GM18517 (cell line): ENCODE measurements at regions not wholly inside any gene's neighbourhood (a gene's known extent, or its start where the extent isn't known, plus 50 kb on each side); places are given as distances from the start of the nearest gene placed in this dataset.
A peak's percentile ranks its signal among the peaks of the same experiment; 100 is the strongest.

Experiments
- ATAC-seq: cut with Tn5 transposase; IDR thresholded peaks from one replicate; pipeline ENCODE4 v1.9.1; 2021; ENCODE audit warnings: mild to moderate bottlenecking, moderate library complexity; ENCODE audit not compliant: unreplicated experiment

DNA sequence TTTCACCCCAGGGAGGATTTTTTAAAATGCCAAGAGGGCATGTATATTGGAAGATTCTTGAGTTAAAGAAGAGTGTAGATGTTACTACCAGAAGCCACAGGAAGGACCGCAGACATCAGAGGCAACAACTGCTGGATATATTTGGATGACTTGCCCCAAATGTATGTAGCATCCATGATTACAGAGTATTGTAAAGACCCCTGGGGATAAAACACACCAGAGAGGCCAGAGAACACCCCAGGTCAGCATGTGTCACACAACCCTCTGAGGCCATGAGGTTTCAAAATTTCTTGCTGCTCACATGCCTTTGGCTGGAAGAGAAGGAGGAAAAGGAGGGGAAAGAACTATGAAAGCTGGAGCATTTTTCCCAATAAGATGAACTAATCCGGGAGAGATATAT is 108.0 kb upstream of the LSM8 start:
- no peak for ATAC-seq

DNA sequence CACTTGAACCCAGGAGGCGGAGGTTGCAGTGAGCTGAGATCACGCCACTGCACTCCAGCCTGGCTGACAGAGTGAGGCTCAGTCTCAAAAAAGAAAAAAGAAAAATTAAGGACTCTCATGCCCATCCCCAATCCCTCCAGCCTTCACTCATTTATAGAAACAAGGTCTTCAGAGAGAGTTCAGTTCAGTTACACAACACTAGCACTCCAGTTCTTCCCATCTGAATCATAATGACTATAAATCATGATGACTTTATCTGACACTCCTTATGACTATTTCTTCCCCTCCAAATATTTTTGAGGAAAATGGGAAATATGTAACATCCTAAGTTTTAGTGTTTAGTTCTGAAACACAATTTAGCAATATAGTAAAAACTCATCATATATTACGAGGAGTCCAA is 107.4 kb upstream of the LSM8 start:
- ATAC-seq = no peak

DNA sequence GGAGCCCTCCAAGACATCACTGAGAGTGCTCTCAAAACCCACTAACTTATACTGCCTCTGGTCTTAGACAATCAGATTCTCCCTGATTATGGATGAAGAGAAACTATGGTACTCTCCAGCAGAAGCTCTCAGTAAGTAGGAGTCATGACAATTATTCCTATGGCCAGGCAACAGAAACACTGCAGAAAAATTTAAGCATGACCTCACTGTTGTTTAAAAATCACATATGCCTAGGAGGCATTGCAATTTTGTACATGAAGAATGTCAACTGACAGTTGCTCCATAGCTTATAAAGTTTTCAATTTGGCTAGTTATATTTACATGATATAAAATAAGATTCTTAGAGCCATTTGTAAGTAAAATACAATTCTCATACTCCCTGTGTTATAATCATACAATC is 105.9 kb upstream of the LSM8 start:
- ATAC-seq = no peak

- ATAC-seq = no peak
Observed at GRCh38 chr7:118079369-118079768, 104.6 kb upstream of the LSM8 start.

DNA sequence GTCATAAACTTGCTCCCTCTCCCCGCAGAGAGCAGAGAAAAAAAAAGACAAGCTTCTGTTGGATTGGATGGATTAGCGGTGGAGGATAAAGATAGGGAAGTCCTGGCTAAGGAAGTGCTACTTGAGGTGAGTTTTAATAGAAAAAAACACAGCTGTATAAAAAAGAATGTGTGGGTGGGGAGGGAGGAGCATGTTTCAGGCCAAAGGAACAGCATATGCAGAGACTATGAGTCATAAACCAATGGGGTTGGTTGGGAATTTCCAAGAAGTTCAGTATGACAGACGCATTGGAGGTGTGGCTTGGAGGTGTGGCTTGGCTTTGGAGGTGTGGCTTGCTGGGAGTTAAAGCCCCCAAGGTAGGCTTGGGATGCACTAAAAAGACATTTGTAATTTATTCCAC is 103.0 kb upstream of the LSM8 start:
- ATAC-seq = peak; percentile 93

- no peak for ATAC-seq
Observed at GRCh38 chr7:118082506-118082905, 101.5 kb upstream of the LSM8 start.

DNA sequence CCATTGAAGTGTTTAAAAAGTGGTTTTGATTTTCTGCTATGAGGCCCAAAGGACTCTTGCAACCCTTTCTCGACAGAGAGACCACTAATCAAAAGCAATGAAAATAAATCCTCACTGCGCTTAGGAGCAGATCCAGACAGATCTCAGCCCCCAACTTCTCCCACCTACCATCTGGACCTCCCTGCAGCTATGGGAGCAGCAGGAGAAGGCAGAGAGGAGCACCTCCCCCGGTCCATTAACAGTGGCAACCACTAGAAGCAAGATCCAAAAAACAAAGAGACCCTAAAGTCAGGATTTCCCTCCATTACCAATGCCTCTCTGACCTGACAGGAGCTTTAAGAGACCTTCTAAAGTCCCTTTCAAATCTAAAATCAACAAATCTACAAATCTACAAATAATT is 99.0 kb upstream of the LSM8 start:
- ATAC-seq = no peak

DNA sequence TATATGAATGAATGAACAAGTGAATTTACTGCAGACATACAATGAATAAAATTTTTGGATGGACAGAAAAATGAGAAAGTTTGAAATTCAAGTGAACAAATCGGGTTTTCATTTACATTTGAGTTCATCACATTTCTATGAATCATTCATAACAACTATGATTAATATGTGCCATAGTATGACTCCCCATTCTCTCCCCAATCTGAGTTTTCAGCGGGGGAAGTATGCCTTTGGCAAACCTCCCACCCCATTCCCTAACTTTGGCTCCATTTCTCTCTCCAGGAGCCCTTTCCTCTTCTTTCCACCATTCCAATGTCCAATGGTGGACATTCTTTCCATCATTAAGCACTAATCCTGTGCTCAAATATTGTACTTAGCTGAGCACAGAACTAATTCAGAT is 96.8 kb upstream of the LSM8 start:
- ATAC-seq = no peak

DNA sequence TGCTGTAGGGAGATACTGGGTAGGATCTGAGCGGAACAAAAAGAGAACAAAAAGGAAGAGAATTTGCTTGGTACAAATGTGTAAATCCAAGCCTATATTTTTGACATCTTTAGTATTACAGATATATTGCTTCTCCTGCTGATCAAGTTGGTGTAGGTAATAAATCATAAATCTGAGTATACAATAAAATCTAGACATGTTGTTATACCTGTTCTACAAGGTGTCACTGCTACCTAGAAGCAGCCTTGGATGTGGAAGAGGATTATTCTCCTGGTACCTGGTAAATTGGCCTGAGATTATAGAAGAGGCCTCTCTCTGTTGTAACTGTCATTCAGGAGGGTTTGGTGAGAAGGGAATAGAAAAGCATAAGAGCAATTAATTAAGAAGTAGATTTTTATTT is 89.9 kb upstream of the LSM8 start:
- no peak for ATAC-seq

DNA sequence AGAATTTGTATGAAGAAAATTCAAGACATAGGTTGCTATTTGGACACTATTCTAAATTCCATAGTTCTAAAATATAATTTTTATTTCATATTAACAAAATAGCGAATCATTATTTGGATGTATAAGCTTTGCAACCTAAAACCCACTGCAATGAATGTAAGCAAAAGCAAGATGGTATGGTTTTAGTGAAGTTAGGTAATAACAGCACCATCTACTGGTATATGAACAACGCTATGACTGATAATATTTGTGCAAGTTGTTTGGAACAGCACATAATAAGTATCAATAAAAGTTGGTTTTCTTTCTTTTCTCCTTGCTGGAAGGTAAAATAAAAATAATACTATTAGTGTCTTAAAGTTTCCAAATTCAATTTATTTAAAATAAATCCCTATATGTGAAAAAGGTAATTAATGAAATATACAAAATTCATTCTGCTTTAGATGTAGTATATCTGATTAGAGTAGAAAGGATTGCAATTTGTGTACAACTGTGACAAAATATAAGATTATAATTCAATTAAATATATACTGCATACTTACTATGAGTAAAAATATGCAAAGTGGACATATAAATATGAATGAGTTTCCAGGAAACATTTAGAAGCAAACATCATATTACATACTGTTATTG is 79.0 kb upstream of the LSM8 start:
- peak; percentile 65 for ATAC-seq

DNA sequence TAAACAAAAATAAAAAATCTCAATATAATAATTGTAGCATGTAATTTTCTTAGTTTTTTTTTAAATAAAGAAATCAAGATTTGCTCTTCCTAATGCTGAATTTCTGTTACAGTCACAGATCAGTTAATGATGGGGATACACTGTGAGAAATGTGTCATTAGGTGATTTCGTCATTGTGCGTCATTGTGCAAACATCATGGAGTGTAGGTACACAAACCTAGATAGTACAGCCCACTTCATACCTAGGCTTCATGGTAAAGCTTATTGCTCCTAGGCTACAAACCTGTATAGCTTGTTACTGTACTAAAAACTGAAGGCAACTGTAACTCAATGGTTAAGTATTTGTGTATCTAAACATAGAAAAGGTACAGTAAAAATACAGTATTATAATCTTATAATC is 74.4 kb upstream of the LSM8 start:
- no peak for ATAC-seq

DNA sequence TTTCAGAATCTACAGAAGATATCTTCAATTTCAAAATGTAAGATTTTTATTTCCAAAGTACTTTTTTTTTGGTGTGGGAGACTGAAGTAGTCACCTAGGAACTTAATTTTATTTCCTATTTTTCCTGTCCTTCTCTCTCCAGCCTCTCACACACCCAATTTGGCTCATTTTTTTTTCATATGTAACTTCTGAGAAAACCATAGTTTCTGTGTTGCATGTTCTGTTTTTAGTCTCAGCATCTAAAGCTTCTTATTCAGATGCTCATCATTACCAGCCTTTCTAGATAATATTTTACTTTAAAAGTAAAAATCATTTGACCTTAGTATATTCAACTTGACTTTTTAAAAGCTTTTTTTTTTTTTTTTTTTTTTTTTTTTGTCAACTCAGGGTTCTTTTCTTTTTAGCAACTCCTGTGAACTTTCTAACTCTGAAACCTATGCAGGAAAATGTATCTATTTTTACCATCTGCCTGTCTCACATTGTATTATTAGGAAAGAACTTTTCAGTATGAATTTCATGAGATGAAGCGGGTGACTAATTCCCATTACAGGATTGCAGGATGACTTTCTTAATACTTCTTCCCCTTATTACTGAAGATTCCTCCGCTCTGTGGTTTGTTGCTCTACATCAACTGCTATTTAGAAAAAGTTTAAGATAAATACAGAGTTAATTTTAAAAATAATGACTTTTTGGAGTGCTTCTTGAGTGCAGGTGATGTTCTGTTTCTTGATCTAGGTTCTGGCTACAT is 73.6 kb upstream of the LSM8 start:
- no peak for ATAC-seq

GRCh38 chr7:118111347-118111746 is 72.6 kb upstream of the LSM8 start:
- ATAC-seq = no peak

GRCh38 chr7:118114175-118114574 is 69.8 kb upstream of the LSM8 start:
- ATAC-seq = no peak

DNA sequence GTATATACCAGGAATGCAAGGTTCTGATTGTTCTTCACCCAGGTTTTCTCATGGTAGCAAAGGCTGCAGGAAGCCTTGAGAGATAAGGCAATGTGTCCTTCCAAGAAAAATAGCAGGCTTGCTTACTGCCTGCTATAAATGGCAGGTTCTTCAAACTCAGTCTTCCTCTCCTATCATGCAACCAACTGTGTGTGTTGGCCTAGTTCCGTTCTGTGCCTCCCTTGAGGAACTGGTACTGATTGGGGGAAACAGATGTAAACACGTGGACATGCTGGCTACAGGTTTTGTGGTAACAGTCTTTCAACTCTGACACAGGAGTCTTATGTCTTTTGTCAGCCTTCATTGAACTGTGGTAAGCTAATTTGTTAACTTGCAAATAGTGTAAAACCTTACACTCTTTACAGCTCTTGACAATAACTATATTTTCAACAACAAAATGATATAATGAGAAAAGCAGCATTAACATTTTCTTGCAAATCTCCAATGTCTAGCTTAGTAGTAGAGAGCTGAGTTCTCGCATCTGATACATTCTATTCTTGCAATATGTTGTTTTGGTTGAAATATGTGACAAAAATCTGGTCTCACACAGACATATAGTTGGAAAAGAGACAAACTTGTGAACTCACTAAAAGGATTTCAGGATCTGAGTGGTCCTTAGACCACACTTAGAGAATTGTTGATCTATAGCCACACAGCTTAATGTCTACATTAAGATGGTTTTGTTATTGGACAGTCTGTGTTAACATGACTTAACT is 54.7 kb upstream of the LSM8 start:
- ATAC-seq = no peak

DNA sequence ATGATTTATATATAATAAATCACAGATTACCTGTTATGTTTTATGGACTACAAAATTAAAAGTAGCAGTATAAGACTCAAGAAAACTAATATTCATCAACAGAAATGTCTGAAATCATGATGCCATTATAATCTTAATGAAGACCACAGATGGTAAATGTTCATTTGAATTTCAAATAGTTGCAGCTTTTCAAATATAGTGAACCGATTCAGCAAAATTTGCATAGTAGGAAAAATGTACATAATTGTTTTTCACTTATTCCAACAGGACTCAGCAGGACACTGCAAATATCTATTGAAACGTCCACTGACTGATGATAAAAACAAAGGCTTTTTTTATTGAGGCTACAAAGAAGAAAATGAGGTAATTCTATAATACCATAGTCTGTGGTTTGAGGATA is 51.2 kb upstream of the LSM8 start:
- ATAC-seq = no peak
